GM21447 (cell line): ENCODE measurements at regions not wholly inside any gene's neighbourhood (a gene's known extent, or its start where the extent isn't known, plus 50 kb on each side); places are given as distances from the start of the nearest gene placed in this dataset.
"Not testable (repeated sequence)": the region's sequence is repeated elsewhere in the genome, so short reads cannot be mapped to it uniquely, and the experiment has no call there.

ENCODE experiments used
- ATAC-seq: cut with Tn5 transposase; IDR thresholded peaks from one replicate; pipeline ENCODE4 v1.9.1; 2021; ENCODE audit not compliant: unreplicated experiment

DNA sequence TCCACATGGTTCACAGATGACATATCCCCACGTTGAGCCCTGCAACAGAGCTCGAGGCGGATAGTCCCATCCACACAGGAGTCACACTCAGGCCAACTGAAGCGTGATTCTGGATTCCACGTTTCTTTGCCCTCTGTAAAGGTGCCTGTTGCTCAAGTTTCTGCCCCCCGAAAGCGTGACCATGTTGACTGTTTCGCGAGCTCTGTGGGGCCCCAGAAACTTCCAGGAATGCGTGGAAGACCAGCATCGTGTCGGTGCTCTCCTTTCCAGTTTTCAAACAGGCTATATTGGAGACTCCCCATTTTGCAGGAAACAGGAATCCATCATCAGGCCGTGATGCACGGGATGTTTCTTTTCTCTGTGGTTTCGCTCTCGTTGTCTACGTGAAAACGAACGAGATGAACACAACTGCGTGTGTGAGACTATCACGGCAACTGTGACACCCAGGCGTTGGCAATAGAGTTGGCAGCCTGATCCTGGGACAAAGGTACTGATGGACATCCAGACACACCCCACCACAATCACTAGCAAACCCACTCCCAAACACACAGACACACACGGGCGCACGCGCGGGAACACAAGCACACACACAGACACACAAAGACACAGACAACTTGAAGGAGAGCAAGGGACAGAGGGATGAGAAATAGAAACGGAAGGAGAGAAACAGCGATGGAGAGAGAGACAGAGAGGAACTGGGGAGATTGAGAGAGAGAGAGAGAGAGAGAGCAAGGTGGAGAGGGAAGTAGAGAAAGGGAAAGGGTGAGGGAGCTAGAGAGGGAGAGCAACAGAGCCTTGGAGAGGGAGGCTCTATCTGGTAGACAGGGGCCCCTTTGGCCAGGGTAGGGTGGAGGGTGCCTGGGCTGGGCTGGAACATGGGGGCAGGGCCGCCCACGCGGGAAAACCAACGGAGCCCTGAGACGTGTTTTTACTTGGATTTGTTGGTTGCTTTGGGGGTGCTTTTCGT lies 1609.3 kb downstream of the SPATA31A7 start:
- ATAC-seq, result not testable (repeated sequence)

DNA sequence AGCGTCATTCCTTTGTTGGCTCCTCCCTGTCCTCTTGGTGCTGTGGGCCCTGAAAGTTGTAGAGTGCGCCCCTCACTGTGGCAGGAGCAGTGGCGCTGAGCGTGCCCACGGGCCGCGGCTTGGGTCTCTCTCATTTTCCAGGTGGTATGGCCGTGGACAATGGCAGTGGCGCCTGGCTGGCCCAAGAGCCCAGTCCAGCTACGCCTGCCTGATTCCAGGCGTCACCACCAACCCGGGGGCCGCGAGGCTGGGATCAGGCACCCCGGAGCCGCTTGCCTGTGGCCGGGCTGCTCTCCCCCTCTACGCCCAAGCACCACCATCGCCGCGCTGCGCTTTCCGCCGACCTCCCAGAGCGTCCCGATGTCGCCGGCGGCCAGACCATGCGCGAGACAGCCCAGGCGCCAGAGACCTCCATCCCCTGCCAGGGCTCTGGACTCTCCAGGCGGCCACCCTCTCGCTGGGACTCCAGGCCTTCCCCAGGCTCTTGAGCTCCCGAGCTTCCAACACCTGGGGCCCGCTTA lies 1610.1 kb downstream of the SPATA31A7 start:
- not testable (repeated sequence) for ATAC-seq

DNA sequence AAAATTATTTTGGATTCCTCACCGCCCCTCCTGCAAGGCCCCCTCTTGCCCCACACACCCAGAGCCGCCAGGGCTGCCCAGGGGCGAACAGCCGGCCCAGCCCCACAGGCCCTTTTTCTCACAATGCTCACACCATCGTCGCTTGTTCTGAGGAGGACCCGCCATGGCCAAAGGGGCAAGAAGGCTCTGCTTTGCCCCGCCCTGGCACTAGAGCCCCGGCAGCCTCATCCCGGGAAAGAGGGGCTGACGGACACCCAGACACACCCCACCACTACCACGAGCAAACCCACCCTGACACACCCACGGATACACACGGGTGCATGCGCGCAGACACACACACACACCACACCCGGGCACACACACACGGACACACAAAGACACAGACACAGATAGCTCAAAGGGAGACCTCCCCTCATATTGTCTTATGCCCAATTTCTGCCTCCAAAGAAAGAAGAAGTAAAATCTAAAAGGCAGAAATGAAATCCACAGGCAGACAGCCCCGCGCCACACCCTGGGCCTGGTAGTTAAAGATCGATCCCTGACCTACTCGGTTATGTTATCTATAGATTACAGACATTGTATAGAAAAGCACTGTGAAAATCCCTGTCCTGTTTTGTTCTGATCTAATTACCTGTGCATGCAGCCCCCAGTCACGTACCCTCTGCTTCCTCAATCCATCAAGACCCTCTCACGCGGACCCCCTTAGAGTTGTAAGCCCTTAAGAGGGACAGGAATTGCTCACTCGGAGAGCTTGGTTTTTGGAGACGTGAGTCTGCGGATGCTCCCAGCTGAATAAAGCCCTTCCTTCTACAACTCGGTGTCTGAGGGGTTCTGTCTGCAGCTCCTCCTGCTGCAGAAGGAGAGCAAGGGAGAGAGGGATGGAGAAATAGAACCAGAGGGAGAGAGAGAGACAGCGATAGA lies 1610.9 kb downstream of the SPATA31A7 start:
- peak; percentile 18 for ATAC-seq

DNA sequence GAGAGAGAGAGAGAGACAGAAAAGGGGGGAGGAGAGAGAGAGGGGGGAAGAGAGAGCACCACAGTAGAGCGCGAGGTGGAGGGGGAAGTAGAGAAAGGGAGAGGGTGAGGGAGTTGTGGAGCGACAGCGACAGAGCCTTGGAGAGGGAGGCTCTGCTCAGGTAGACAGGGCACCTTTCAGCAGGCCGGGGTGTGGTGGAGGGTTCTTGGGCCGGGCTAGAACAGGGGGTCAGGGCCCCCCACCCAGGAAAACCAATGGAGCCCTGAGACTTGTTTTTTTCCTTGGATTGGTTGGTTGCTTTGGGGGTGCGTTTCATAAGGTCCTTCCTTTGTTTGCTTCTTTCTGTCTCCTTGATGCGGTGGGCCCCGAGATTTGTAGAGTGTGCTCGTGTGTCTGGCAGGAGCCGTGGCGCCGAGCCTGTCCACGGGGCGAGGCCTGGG lies 1611.6 kb downstream of the SPATA31A7 start:
- ATAC-seq, result not testable (repeated sequence)

DNA sequence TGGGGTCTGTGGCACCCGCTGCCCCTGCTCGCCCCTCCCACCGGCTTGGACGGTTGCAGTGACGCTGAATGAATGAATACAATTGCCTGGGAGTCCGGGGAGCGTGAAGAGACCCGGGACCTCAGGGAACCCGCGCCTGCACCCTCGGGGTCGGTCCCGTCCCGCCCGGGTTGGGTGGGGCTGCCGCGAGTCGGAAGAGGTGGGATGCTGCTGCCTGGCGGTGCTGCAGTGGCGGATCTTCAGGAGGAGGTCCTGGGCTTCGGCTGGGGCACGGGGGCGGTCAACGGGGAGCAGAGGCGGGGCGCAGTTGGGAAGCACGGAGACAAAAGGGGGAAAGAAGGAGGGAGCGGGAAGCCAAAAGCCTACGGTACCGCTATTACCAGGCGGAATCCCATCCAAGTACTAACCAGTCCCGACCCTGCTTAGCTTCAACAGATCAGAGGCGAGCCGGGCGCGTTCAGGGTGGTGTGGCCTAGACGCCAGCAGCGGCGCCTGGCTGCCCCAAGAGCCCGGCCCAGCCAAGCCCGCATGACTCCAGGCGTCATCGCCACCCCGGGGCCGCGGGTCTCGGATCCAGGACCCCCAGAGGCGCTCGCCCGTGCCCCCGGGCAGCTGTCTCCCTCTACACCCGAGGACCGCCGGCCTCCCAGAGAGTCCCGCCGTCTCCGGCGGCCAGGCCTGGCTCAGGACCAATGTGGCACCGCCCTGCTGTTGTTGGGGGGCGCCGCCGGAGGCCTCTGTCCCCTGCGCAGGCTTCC lies 1612.3 kb downstream of the SPATA31A7 start:
- ATAC-seq, result peak; percentile 99

DNA sequence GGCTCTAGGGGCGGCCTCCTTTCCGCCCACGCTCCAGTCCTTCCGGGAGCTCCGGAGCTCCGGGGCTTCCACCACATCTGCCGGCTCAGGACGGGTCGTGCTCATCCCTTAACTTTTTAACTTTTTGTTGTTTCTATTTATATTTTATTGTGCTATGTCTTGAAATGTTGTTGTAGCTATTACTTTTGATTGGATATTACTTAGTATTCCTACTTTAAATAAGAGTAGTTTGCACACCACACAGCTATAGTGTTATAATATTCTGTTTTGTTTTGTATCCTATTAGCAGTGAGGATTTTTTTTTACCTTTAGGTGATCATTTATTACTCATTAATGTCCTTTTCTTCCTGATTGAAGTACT lies 1612.9 kb downstream of the SPATA31A7 start:
- not testable (repeated sequence) for ATAC-seq

DNA sequence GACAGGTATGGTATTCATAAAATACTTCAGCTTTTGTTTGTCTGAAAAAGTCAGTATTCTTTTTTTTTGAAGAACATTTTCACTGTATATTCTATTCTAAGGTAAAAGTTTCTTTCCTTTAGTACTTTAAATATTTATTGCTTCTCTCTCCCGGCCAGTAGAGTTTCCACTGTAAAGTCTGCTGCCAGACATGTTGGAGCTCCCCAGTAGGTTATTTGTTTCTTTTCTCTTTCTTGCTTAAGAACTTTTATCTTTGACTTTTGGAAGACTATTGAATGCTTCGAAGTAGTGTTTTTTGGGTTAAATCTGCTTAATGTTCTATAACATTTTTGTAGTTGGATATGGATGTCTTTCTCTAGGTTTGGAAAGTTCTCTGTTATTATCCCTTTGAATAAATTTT lies 1613.3 kb downstream of the SPATA31A7 start:
- not testable (repeated sequence) for ATAC-seq

DNA sequence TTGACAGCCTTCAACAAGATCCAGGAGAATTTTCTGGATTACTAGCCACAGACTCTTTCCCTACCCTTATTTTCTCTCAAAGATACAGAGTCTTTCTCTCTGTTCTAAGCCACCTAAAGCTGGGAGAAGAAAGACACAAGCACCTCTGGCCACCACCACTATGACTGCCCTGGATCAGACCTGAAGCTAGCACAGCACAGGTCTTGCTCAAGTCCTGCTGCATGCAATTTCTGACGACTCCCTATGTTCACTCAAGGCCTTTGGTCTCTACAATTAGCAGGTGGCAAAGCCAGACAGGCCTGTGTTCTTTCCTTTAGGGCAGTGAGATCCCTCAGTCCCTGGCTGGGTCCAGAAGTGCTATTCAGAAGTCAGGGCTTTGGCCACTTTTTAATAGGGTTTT lies 1614.5 kb downstream of the SPATA31A7 start:
- not testable (repeated sequence) for ATAC-seq

DNA sequence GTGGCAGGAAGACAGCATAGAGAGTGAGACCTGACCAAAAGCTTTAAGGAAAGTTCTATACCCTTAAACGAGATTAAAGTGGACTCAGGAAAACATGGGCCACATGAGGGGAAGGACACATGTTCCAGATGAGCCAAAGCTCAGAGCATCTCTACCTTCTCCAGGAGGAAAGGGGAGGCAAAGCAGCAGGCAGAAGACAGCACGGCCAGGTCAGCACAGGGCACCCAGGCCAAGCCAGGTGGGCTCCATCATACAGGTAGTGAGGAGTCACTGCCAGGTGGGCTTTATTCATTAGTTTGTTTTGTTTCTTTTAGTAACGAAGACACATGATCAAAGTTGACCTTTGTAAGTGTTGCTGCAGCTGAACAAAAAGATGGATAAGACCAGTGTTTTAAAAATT lies 1617.6 kb downstream of the SPATA31A7 start:
- not testable (repeated sequence) for ATAC-seq

DNA sequence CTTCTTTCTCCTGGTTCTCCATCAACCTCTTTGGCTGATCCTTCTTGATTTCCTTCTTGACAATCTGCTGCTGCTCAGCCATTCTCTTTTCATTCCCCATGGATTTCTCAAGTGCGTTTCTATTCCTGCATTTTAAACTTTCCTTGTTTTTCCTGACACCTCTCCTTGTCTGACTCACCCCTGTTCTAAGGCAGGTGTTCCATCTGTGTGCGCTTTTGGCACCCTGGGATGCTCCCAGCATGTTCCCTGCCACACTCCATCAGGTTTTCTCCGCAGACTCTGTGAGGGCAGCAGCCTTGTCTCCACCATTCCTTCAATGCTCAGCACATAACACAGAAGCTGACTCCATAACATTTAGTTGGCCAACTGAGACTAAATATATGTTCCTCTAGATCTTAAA lies 1618.2 kb downstream of the SPATA31A7 start:
- not testable (repeated sequence) for ATAC-seq

DNA sequence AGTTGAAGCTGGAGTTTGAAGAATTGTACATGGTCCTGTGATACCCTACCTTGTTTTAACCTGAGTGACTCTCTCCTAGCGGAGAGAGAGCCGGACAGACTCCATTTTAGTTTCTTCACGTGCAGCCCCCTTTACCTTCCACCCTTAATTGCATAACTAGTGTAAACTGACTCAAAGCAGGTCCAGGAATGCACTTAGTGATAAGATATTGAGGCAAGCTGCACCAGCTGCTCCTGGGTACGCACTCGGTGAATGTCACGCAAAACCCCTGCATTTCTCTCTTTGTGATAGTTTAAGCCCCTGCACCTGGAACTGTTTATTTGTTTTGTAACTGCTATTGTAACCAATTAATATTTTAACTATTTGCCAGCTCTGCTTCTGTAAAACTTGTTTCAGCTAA lies 1620.5 kb downstream of the SPATA31A7 start:
- not testable (repeated sequence) for ATAC-seq

DNA sequence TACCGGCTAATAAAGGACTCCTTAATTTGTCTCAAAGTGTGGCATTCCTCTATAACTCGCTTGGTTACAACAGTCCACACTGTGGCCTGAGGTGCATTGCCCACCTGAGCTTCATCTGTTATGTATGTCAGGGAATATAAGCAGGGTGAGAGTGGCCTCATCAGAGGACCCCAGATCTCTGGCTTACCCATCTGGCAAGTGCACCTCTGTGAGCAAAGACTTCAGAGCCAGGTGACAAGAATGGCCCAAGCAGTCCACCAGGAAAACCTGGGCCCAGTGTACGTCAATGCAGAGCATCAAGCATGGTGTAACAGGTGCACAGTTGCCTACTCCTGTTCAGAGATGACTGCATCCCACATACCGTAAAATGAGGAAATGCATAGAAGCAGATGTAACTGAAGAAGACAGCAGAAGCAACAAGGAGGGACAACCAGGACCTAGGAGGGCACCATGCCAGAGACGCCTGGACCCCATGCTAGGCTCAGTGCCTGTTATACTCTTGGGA lies 1621.0 kb downstream of the SPATA31A7 start:
- not testable (repeated sequence) for ATAC-seq

DNA sequence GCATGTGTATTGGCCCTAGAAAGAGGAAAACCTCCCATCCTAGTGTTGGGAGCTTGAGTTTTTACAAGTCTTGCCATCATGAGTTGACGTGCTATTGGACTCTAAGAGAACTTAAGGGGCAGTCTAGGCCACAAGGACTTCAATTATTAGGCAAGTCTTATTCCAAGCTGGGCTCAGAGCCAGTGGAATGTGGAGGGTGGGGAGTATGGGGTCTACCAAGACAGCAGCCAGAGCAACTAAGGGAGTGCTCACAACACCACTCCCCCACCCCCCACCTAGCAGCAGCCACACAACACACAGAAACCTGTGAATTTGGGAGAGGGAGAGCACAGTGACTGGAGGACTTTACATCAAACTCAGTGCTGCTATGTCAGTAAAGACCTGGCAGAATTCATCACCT lies 1625.6 kb downstream of the SPATA31A7 start:
- ATAC-seq, result not testable (repeated sequence)

DNA sequence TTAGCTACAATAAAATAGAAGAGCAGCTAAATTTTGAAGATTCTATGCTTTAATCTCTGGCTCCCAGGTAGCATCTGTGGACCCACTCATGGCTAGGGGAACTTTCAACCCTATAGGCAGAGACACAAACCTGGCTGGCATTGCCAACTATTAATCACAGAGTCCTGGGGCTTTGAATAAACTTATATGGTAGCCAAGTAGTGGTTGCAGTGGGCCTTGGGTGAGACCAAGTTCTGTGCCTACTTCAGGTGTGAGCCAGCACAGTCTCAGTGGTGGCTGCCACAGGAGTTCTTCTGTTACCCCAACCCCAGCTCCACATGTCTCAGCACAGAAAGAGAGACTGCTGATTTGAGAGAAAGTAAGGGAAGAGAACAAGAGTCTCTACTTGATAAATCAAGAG lies 1626.5 kb downstream of the SPATA31A7 start:
- not testable (repeated sequence) for ATAC-seq

DNA sequence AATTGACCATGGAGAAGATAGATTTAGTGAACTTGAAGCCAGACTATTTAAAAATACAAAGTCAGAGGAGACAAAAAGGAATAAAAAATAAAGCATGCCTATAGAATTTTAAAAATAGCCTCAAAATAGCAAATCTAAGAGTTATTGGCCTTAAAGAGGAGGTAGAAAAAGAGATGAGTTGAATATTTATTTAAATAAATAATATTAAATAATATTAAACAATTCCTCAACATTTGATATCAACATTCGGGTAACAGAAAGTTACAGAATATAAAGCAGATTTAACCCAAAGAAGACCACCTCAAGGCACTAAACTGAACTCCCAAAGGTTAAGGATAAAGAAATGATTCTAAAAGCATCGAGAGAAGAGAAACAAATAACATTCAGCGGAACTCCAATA lies 1627.4 kb downstream of the SPATA31A7 start:
- not testable (repeated sequence) for ATAC-seq

DNA sequence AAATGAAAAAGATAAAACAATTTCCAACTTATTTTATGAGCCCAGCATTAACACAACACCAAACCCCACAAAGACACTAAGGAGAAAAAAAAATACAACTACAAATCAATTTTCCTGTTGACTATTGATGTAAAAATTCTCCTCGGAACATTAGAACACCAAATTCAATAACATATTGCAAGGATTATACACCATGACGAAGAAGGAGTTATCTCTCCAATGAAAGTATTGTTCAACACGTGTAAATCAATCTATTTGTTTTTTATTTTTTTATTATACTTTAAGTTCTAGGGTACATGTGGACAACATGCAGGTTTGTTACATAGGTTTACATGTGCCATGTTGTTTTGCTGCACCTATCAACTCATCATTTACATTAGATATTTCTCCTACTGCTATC lies 1632.3 kb downstream of the SPATA31A7 start:
- ATAC-seq, result not testable (repeated sequence)

DNA sequence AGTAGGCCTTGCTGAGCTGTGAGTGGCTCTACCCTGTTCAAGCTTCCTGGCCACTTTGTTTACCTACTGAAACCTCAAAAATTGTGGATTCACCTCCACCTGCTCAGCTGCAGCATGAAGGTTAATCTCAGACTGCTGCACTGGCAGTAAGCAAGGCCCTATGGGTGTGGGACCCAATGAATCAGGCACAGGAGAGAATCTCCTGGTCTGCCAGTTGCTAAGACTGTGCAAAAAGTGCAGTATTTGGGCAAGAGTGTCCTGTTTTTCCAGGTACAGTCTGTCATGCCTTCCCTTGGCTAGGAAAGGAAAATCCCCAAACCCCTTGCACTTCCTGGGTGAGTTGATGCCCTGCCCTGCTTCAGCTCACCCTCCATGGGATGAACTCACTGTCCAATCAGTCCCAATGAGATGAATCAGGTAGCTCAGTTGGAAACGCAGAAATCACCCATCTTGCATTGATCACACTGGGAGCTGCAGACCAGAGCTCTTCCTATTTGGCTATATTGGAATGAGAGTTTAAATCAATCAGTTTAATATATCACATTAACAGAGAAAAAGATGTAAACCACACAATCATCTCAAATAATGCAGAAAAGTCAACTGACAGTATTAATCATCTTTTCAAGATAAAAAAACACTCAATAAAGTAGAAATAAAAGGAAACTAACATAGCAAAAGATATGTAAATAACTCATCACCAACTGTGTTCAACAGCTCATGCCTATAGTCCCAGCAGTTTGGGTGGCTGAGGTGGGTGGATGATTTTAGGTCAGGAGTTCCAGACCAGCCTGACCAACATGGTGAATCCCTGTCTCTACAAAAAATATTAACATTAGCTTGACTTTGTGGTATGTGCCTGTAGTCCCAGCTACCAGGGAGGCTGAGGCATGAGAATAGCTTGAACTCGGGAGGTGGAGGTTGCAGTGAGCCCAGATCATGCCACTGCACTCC lies 1638.4 kb downstream of the SPATA31A7 start:
- ATAC-seq, result not testable (repeated sequence)

DNA sequence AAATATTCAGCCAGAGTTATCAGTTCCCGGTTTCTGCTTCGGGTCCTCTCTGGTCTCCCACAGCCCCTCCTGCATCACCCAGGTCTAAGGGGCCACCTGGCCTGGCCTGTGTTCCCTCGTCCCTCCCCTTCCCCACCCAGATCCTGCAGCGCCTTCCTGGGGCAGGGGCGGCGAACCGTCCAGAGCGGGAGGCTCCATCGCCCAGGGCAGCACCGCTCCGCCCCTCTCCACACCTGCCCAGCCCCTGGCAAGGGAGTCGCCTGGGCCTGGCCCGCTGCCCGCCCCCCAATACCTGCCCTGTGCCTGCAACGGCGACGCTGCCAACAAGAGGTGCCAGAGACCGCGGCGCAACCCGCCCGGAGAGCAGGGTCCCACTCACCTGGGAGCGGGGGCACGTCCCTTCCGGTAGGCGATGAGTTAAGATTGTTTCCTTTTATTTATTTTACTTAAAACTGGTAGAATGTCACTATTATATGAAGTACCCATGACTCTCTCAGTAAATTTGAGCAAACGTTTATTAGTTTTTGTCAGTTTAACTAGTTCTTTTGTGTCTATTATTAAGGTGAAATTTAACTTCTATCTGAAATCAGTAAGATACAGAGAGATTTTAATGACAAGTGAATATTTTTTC lies 1641.1 kb downstream of the SPATA31A7 start:
- not testable (repeated sequence) for ATAC-seq
